Superior temporal gyrus (tissue), 1 donor: ENCODE measurements at regions not wholly inside any gene's neighbourhood (a gene's known extent, or its start where the extent isn't known, plus 50 kb on each side); places are given as distances from the start of the nearest gene placed in this dataset.

Experiments used
- DNase-seq: peaks from one replicate; pipeline ENCODE4 v3.0.0-alpha.2; 2016; ENCODE audit errors: extremely low spot score

- no peak for DNase-seq
Measured at GRCh38 chr4:58553679-58554078, 1443.5 kb upstream of the IGFBP7 start.

DNA sequence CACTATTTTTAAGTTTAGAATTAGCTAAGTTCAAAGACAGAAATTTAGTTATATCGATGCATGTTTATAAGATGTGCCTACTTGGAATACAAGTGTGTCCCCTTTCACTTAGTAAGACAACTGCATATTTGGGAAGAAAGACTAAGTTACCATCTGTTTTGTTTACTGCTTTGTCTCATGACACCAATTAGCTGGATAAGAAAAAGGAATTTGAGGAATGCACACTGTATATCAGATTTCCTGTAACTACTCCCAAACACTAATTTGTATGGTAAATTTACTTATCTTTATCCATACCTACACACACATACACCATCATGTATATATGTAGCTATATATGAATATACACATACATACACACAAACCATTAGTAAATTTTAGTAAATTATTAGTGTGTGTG is 1442.8 kb upstream of the IGFBP7 start:
- no peak for DNase-seq

GRCh38 chr4:58551676-58552075 is 1441.5 kb upstream of the IGFBP7 start:
- no peak for DNase-seq

DNA sequence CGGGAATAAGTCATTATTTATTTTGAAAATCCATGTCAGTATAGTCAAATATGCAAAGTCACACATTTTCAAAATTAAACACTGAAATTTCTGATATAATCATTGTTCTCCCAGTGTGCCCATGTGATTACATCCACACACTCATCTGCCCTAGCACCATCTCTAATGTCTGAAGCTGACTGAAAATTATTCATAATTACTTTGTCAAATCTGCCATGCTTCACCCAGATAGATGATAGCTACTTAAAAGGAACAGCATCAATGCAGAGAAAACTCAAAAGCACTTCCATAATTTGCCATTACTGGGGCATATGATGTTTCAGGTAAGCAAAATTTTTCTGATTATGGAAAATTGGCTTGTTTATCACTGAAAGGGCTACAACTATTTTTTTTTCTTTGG is 1433.3 kb upstream of the IGFBP7 start:
- no peak for DNase-seq

- DNase-seq, result no peak
Measured at GRCh38 chr4:58541926-58542325, 1431.7 kb upstream of the IGFBP7 start.

- no peak for DNase-seq
Measured at GRCh38 chr4:58522765-58523382, 1412.7 kb upstream of the IGFBP7 start.

DNA sequence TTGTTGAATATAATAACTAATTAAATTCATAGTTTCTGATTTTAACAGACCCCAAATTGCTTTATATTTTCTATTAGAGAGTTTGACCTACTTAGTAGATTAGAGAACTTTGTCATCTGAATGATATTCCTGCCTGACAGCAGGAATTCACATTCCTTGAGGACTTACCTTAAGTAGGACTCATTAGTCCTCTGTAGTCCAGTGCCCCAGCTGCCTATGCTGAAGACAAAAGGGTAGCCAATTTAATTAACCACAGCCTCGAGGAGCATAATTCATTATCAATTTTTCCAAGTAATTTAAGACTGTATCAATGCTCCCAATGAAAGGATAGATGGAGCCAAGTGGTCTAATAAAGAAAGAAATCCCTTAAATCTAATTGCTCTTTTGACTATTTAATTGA is 1405.0 kb upstream of the IGFBP7 start:
- DNase-seq, result no peak

DNA sequence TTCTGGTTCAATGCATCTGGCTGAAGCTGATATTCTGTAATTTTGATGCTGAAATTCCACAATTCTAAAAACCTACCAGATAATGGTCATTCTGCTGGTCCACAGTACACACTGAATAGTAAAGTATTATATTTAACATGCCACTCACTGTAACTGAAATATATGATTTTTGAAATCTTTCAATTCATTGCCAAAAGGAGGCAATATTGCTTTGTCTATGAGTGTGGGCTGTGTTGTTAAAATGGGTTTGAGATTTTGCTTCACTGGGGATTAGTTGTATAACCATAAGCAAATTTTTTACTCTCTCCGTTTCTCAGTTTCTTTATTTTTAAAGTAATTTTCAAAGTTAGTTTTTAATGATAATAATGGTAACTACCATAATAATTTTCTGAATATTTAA is 1404.1 kb upstream of the IGFBP7 start:
- no peak for DNase-seq

DNA sequence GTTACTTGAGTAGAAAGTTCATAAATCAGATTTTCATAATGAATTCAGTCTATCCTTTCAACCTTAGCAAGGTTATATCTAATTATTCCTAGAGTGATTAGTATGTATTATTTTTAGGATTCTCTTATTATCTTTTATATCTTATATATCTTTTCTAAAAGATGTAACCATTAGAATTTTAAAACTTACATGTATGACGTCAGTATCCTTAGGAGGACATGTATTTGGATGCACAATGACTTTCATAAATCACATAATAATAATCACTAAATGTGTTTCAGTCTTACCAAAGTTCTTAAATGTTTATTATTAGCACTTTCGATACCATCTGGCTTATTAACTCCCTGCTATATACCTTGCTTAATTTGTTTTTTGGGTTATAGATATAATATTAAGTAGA is 1400.5 kb upstream of the IGFBP7 start:
- DNase-seq, result no peak

DNA sequence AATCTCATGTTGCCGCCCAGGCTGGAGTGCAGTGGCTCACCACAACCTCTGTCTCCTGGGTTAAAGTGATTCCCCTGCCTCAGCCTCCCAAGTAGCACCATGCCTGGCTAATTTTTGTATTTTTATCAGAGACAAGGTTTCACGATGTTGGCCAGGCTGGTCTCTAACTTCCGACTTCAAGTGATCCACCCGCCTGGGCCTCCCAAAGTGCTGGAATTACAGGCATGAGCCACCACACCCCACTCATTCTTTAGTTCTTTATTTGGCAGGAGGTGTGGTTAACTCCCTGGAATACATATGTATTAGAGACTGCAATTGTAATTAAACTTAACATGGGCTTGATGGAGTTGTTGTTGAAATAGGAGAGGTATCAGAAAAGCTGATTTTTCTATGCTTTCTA is 1396.9 kb upstream of the IGFBP7 start:
- no peak for DNase-seq

DNA sequence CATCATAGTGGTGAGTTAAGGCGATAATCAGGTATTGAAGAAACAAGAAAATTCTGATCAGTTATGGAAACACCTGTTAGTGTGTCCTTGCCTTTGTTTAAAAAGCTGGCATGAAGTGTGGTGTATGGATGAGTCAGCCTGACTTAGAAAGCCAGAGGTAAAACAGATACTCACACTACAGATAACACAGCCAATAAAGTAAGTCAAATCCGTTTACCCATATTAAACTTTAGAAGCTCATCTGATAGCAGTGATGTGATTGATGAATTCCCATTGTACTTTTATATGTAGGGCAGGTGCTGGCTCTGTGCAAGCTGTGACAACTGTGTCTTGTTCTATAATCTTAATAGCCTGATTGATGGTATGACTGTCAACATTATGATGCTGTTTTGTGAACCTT is 1392.7 kb upstream of the IGFBP7 start:
- no peak for DNase-seq

DNA sequence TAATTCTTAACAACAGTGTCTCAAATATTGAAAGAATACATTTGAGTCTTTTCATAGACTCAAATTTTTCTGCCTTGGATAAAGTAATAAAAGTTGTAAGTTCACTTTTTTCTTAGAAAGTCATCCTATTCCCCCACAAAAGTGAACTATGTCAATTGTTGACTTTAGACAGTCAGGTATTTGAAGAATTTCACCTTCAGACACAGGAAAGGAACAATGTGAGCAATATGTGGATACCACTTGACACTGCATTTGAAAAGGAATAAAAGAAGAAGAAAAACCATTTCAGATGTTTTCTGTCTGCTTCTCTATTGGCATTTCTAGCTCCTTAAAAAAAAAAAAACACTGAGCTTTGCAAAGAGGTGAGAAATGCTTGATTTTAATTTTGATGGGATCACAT is 1389.0 kb upstream of the IGFBP7 start:
- no peak for DNase-seq

DNA sequence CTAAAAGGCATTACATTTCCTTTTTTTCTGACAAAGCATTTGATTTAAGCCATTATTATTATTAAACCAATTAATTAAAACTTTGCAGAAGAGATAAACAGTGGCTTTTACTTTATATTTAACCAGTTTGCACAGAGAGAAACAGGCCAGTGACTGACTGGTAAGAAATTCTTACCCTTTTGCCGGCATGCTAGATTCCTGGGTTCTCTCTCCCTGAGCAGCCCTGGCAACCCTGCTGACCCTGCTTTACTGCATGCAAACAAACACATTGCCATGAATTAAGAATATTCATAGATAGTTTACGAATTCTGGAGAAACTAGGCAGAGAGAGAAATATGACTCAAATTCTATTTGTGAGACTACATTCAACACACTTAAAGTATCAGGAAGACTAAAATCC is 1381.4 kb upstream of the IGFBP7 start:
- DNase-seq, result no peak

- no peak for DNase-seq
Measured at GRCh38 chr4:58477950-58478349, 1367.8 kb upstream of the IGFBP7 start.

DNA sequence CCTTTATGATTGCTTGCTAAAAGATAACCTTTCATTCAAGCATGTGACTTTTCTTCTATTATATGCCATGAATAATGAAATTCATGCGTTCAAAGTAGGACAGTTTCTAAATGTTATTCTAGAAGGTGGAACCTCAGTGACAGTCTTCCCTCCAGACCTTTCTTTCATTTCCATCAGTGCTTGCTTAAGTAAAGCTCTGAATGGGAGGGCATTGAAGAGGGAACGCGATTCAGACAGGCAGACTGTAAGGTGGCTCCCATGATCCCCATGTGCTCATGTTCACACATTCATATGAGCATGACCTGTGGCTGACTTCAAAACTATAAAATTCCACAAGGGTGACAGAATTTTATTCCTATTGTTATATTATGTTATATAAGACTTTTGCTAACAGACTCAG is 1367.3 kb upstream of the IGFBP7 start:
- DNase-seq, result no peak

DNA sequence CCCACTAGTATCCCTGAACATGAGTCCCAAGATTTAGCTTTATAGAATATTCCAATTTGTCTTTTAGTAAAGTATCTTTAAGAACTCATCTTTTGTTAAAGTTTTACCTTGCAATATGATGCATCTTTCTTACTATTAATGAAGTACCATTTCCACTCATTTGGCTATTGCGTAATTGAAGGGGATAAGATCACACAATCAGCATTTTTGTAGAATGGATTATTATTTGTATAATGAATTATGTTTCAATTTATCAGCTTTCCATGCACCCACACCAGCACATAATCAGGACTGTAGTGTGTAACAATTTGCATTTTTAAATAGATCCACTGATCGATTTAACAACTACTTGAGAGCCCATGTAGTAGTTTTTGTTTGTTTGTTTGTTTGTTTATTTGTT is 1364.9 kb upstream of the IGFBP7 start:
- no peak for DNase-seq

- DNase-seq, result no peak
Measured at GRCh38 chr4:58465031-58465430, 1354.8 kb upstream of the IGFBP7 start.

- no peak for DNase-seq
Measured at GRCh38 chr4:58456727-58457384, 1346.7 kb upstream of the IGFBP7 start.

DNA sequence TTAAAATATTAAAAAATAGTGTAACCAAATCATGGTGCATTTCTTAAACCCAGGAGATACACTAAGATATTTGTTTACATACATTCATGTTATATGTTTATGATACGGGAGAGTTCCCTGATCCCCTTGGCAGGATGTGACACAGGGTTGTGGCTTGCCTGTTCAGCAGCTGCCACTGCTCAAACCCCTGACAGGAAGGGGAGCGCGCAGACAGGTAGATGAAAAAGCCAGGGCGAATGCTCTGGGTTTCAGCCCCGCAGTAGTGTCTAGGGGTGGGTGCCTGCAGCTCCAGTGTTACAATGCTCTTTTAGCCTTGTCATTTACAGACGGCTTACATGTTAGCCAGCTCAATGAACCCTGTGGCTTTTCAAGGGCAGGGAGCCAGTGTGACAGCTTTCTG is 1343.8 kb upstream of the IGFBP7 start:
- no peak for DNase-seq

DNA sequence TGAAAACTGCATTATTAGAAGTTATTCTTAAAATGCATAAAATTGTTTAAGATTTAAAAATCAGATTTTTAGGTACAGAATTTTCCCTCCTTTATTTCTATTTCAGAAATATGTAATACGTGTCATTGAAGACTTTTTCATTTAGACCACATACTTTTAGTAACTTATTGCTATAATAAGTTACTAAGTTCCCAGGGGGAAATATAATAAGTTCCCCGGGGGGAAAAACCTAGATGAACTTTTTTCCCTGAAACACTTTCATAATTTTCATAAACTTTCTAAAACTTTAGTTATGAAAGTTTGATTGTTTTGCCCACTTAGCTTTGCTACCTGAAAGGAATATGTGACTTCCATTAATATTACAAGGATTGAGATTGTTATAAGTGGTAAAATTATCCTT is 1341.5 kb upstream of the IGFBP7 start:
- DNase-seq, result no peak

DNA sequence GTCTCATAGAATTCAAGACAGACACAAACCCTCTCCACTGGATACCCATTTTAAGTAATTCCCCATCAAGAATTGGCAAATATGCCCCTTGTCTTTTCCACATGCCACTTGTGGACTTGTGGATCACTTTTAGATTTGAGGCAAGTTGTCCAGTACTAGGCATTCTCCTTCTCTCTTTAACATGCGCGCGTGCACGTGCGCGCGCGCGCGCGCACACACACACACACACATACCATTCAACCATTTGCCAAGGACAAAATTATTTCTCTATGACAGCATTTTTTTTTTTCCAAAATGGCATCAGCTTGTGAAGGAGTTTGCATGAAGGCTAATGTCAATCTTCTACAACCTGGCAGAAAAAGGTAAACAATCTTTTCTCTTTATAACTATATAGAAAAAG is 1325.7 kb upstream of the IGFBP7 start:
- DNase-seq, result no peak

GRCh38 chr4:58413849-58414248 is 1303.7 kb upstream of the IGFBP7 start:
- DNase-seq, result no peak

- no peak for DNase-seq
Measured at GRCh38 chr4:58411904-58412303, 1301.7 kb upstream of the IGFBP7 start.

DNA sequence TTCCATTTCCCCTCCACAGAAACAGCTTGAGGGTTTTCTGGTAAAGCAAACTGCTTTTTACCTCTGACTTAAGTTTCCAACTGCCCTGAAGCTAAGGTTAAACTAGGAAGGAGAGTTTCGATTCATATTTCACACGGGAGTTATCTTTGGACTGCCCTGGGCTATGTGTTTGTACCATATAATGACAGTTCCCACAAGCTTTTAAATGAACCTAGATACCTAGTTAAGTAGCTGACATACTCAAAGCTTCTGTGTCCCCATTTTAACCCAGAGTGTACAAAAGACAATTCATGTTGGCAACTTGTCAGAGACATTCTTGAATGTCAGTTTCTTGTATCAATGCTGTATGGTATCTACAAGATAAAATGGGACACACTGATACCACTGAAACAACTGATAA is 1296.6 kb upstream of the IGFBP7 start:
- no peak for DNase-seq
